ENCODE measurements at regions not wholly inside any gene's neighbourhood (a gene's known extent, or its start where the extent isn't known, plus 50 kb on each side); places are given as distances from the start of the nearest gene placed in this dataset.

GRCh38 chr16:6122401-6122800 is 1024.8 kb upstream of the EEF2KMT start:
- no peak for TF ChIP-seq CTCF (IDR thresholded peaks at IDR 0.05)
- no peak for TF ChIP-seq POLR2A (IDR thresholded peaks at IDR 0.05)
